OCI-LY3 (cell line): ENCODE measurements at regions not wholly inside any gene's neighbourhood (a gene's known extent, or its start where the extent isn't known, plus 50 kb on each side); places are given as distances from the start of the nearest gene placed in this dataset.

Experiments used
- EZH2phosphoT487 ChIP-seq: fragments of 200-600 bp; shearing (Covaris generic); IDR thresholded peaks from 2 replicates; pipeline ENCODE4 v1.6.1; 2018; ENCODE audit warnings: antibody characterized with exemption, mixed run types, low read depth
- TF ChIP-seq, protein P1 (sequence below): fragments of 200-600, 300-600 bp; sonication (generic); IDR thresholded peaks from 2 replicates; pipeline ENCODE4 v1.5.1; 2014; ENCODE audit warnings: antibody characterized with exemption, low read length, low read depth

GRCh38 chr20:24368253-24368652 lies 101.2 kb upstream of the SYNDIG1 start:
- TF ChIP-seq, protein P1, sequence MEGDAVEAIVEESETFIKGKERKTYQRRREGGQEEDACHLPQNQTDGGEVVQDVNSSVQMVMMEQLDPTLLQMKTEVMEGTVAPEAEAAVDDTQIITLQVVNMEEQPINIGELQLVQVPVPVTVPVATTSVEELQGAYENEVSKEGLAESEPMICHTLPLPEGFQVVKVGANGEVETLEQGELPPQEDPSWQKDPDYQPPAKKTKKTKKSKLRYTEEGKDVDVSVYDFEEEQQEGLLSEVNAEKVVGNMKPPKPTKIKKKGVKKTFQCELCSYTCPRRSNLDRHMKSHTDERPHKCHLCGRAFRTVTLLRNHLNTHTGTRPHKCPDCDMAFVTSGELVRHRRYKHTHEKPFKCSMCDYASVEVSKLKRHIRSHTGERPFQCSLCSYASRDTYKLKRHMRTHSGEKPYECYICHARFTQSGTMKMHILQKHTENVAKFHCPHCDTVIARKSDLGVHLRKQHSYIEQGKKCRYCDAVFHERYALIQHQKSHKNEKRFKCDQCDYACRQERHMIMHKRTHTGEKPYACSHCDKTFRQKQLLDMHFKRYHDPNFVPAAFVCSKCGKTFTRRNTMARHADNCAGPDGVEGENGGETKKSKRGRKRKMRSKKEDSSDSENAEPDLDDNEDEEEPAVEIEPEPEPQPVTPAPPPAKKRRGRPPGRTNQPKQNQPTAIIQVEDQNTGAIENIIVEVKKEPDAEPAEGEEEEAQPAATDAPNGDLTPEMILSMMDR = no peak
- no peak for TF ChIP-seq EZH2phosphoT487
